Left kidney (tissue), 1 donor: ENCODE measurements at regions not wholly inside any gene's neighbourhood (a gene's known extent, or its start where the extent isn't known, plus 50 kb on each side); places are given as distances from the start of the nearest gene placed in this dataset.
A peak's percentile ranks its signal among the peaks of the same experiment; 100 is the strongest.

Experiments used
- DNase-seq: peaks from one replicate; pipeline ENCODE4 v3.0.0-alpha.2; 2013

- no peak for DNase-seq
These were observed 182.2 kb downstream of the USP12 start for GRCh38 chr13:26989261-26989956.

- DNase-seq: no peak
These were observed 183.4 kb downstream of the USP12 start for GRCh38 chr13:26988059-26988769.

GRCh38 chr13:26987486-26988013, 184.1 kb downstream of the USP12 start:
- no peak for DNase-seq

DNA sequence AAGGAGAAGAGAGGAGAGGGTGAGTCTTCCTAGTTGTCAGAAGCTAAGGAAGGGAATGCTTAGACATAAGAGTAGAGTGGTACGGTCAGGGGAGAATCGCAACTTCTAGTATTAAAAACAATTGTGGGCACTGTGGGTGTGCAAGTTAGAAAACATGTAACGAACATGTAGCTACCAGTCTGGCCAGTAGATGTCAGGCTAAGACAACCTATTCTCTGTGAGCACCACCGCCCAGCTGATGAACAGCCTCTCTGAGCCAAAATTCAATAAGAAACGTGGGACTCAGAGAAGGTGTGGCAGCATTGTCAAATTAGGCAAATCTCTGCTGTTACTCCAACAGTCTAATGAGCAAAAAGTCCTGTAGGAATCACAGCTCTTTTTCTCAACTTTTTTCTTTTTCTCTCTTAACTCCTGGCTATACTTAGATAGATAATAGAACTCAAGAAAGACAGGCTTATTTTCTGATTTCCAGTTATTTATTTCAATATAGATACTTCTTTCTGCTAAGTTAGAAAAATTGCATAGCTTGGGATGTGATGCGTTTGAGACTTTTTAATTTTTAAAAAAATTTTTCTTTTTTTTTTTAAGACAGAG, 186.2 kb downstream of the USP12 start:
- DNase-seq: peak; percentile 72

DNA sequence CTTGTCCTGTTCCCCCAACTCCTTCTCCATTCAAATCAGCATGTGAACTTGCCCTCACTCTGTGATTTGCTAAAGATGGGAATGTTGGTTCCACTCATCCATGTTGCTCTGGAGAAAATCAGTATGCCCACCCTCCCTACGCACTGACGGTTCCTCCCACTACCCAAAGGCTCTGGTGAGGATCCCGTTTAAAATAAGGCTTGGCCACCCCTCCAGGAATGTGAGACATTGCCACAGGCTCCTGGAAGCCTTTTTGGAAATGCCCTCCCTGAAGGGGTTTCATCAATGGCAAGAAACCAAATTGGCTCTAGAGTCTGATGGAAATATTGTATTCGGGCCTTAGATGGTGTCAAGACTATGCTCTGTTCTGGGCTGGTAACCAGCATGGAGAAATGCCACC, 187.3 kb downstream of the USP12 start:
- DNase-seq: no peak

DNA sequence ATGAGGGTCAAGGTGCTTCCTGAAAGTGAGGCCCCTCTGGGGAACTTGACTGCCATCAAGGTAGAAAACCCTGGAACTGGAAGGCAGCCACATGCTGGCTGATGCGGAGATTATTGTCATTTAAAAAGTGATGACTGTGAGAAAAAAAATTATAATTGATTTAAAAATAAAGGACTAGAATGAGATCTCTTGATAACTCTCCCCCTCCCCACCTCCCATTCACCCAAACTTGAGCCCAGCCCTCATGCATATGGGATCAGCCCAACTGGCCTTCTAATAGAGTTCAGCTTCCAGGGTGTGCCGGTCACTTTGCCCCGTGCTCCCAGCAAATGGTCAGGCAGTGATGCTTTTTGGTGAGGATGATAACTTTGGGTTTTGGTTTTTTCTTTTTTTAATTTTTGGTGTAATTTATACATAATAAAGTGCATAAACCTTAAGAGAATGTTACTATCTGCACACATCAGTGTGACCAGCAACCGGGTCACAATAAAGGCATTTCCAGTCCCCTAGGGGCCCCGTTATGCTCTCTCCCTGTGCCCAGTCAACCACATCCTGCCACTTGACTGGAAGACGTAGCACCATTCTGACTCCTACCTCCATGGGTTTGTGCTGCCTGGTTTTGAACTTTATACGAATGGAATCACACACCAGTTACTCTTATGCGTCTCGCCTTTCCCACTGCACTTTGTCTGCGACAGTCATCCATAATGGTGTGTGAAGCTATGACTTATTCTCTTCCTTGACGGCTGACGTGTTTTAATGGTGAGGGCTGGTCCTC, 187.9 kb downstream of the USP12 start:
- no peak for DNase-seq

GRCh38 chr13:26980099-26981031, 191.2 kb downstream of the USP12 start:
- DNase-seq: no peak

DNA sequence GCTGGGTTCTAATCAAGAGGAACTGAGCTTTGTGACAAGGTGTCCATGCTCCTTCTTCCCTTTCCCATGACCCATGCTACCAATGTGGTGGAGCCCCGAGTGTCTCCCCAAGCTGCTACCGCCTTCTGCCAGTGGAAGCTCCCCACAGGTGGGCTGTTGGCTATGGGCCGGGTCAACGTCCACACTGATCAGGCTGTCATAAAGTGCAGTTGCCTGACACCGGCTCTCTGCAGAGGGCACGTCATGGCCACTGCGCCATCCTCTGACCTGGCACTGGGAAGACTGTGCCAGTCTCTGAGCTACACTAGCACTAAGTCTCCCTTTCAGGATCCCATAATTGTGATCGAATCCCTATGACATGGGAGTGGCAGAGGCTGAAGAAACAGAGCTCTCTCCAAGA, 192.3 kb downstream of the USP12 start:
- DNase-seq: no peak

DNA sequence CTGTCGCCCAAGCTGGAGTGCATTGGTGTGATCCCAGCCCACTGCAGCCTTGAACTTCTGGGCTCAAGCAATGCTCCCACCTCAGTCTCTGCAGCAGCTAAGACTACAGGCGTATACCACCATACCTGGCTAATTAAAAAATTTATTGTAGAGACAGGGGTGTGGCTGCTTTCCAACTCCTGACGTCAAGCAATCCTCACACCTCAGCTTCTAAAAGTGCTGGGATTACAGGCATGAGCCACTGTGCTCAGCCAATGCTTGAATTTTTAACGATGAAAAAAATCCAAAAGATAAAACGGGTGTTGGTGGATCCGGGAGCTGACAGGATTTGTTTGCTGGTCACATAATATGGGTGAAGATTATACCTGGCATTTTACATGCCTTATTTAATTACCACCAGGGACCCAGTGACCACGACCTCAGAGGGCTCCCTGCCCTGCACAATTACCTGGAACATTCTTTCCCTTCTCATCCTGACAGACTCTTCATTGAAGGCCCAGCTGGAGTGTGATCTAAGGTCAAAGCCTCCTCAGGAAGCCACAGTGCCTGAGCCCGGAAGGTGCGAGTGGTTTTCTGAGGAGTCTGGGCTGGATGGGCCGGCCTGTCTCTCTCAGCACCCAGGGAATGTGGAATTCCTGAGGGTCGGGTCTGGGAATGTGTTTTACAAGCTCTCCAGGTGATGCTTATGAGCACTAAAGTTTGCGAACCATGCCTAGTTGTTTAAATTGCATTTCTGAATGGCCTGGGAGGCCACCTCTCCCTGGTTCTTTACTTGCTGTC, 193.3 kb downstream of the USP12 start:
- DNase-seq: peak; percentile 46

GRCh38 chr13:26977541-26977940, 194.1 kb downstream of the USP12 start:
- no peak for DNase-seq

DNA sequence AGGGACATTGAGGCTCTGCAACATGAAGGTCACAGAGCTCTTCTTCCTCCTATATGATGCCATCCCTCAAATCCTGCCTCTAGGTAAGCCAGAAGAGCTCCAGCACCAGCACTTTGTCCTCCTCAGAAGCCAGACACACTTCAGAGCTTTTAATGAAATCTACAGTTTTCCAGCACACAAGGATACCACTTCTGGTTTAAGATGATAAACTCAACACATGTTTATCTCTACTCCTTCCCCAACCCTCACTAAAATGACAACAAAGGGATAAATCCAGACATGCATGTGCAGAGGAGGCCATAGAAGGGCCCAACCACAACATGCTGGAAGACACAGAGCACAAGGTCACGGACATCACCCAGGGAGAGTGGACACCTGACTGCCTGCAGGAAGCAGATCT, 195.3 kb downstream of the USP12 start:
- DNase-seq: no peak

DNA sequence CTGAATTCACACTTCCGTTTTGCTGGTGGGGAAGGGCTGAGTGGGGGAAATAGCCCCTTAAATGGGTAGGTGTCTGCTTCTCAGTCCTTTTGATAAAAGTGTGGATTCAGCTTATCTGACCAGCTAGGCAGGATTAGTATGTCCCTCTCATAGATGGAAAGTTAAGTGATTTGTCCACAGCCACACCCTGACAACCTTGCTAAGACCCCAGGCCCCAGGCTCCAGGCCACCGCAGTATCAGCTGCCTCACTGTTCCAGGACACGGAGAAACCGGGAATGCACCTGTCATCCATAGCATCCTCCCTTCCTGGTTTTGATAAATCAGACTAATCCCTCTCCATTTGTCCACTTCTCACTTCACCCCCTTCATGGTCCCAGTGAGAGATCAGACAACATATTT, 197.7 kb downstream of the USP12 start:
- no peak for DNase-seq

- DNase-seq: no peak
These were observed 198.3 kb downstream of the USP12 start for GRCh38 chr13:26973295-26973694.

- no peak for DNase-seq
These were observed 199.4 kb downstream of the USP12 start for GRCh38 chr13:26971990-26972887.

- DNase-seq: no peak
These were observed 202.9 kb downstream of the USP12 start for GRCh38 chr13:26968431-26969341.

DNA sequence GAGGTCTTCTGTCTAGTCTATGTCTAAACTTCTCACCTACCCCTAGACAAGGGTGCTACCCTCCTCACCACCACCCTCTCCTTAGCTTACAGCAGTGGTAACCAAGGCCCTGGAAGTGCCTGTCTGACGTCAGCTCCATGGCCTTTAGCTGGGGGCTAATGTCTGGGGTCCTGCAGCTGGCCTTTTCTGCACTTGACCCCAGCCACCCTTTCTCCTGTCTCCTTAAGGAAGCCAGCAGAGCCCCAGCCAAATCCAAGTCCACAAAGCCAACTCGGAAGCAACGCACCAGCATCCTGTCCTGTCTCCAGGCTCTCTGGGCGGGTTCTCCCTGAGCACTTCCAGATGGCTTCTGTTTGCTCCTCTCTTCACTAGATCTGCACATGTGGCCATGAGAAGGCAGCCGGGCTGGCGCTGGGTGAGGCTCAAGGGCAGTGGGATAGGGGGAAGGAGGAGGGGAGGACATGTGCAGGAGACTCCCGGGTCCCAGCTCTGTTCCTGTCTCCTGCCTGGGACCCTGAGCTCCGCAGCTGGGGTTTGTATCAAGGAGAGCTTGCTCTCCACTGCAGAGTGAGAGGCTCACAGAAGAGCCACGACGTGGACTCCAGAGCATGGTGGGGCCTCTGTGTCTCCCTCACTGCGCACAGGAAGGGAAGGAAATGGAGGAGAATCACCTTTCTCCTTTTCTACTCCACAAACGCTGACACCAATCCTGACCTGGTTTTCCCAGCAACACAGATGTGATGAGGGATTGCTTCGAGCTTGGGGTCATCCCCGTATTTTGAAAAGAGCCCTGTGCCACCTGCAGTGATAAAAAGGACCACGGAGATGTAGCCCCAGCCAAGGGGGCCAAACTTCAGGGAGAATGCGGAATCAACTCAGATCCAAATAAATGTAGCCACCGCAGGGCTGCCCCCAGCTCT, 204.2 kb downstream of the USP12 start:
- no peak for DNase-seq

DNA sequence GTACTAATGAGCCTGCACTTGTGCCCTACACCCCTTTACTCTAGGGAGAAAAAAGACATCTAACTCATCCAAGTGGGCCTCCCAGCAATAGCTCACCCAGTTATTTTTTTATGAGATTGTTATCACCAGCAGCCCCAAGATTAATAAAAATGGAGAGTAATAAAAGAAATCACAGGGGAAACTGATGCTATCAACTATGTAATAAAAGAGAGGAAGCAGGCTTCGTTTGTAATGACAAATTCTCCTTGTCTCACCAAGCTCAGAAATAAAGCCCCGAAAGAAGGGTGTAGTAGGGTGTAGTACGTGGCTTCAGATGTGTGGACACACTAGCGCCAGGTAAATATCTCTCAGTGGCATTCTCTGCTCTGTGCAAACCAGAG, 204.9 kb downstream of the USP12 start:
- DNase-seq: no peak
